NCI-H2107 treated with DMSO at 0.1 percent for 48 hours (cell line): ENCODE measurements at regions not wholly inside any gene's neighbourhood (a gene's known extent, or its start where the extent isn't known, plus 50 kb on each side); places are given as distances from the start of the nearest gene placed in this dataset.
"Not testable (repeated sequence)": the region's sequence is repeated elsewhere in the genome, so short reads cannot be mapped to it uniquely, and the experiment has no call there.

ENCODE experiments used
- DNase-seq: peaks from one replicate; lab custom pipeline; 2025; ENCODE audit not compliant: unreplicated experiment; lab: John Stamatoyannopoulos, UW

- DNase-seq, result no peak
These were observed 254.7 kb upstream of the RGMB start for GRCh38 chr5:98518754-98519153.

GRCh38 chr5:98519571-98519970 lies 253.9 kb upstream of the RGMB start:
- no peak for DNase-seq

- DNase-seq, result no peak
These were observed 251.6 kb upstream of the RGMB start for GRCh38 chr5:98521821-98522220.

- DNase-seq, result no peak
These were observed 248.7 kb upstream of the RGMB start for GRCh38 chr5:98524773-98525172.

- DNase-seq, result no peak
These were observed 245.6 kb upstream of the RGMB start for GRCh38 chr5:98527846-98528245.

GRCh38 chr5:98529321-98529720 lies 244.1 kb upstream of the RGMB start:
- DNase-seq, result no peak

GRCh38 chr5:98530224-98530623 lies 243.2 kb upstream of the RGMB start:
- DNase-seq, result no peak

- no peak for DNase-seq
These were observed 237.6 kb upstream of the RGMB start for GRCh38 chr5:98535901-98536300.

GRCh38 chr5:98540056-98540455 lies 233.4 kb upstream of the RGMB start:
- DNase-seq, result no peak

- no peak for DNase-seq
These were observed 231.8 kb upstream of the RGMB start for GRCh38 chr5:98541641-98542040.

GRCh38 chr5:98543490-98543889 lies 230.0 kb upstream of the RGMB start:
- no peak for DNase-seq

- not testable (repeated sequence) for DNase-seq
These were observed 226.5 kb upstream of the RGMB start for GRCh38 chr5:98546924-98547323.

- DNase-seq, result no peak
These were observed 216.8 kb upstream of the RGMB start for GRCh38 chr5:98556712-98557111.

- DNase-seq, result no peak
These were observed 215.5 kb upstream of the RGMB start for GRCh38 chr5:98557916-98558315.

- no peak for DNase-seq
These were observed 209.4 kb upstream of the RGMB start for GRCh38 chr5:98563885-98564653.

GRCh38 chr5:98564836-98565235 lies 208.6 kb upstream of the RGMB start:
- DNase-seq, result no peak

GRCh38 chr5:98568336-98568735 lies 205.1 kb upstream of the RGMB start:
- no peak for DNase-seq

GRCh38 chr5:98569288-98569687 lies 204.2 kb upstream of the RGMB start:
- no peak for DNase-seq

- no peak for DNase-seq
These were observed 203.5 kb upstream of the RGMB start for GRCh38 chr5:98570010-98570409.

GRCh38 chr5:98570661-98571191 lies 202.7 kb upstream of the RGMB start:
- DNase-seq, result no peak

- DNase-seq, result no peak
These were observed 199.6 kb upstream of the RGMB start for GRCh38 chr5:98573834-98574320.

GRCh38 chr5:98576275-98576674 lies 197.2 kb upstream of the RGMB start:
- DNase-seq, result no peak

GRCh38 chr5:98578438-98578837 lies 195.0 kb upstream of the RGMB start:
- no peak for DNase-seq
